ENCODE measurements at regions not wholly inside any gene's neighbourhood (a gene's known extent, or its start where the extent isn't known, plus 50 kb on each side); places are given as distances from the start of the nearest gene placed in this dataset.
A peak's percentile ranks its signal among the peaks of the same experiment; 100 is the strongest.
"Not testable (repeated sequence)": the region's sequence is repeated elsewhere in the genome, so short reads cannot be mapped to it uniquely, and the experiment has no call there.

- not testable (repeated sequence) for H4K20me1 ChIP-seq (ENCODE audit: insufficient read depth, low read length); H3K4me1 ChIP-seq (ENCODE audit: insufficient read depth, low read length); H3K27ac ChIP-seq (ENCODE audit: low read depth, low read length); H3K9ac ChIP-seq (ENCODE audit: low read length); H3K9me3 ChIP-seq (ENCODE audit: insufficient read depth, low read depth, low read length); H3K36me3 Mint-ChIP-seq (ENCODE audit: low read depth, unreplicated experiment); H3K27me3 Mint-ChIP-seq (ENCODE audit: low read depth, unreplicated experiment); DNase-seq (ENCODE audit: low read depth); H3K27ac Mint-ChIP-seq (ENCODE audit: unreplicated experiment); H3K9me3 Mint-ChIP-seq (ENCODE audit: unreplicated experiment); H3K4me3 ChIP-seq (ENCODE audit: insufficient read depth, low read depth, low read length); H3K4me3 Mint-ChIP-seq (ENCODE audit: unreplicated experiment); FAIRE-seq; H3K4me2 ChIP-seq (ENCODE audit: low read length); H3K79me2 ChIP-seq (ENCODE audit: insufficient read depth, low read length); H2AFZ ChIP-seq (ENCODE audit: low read depth, low read length); H3K4me1 Mint-ChIP-seq (ENCODE audit: low read depth, unreplicated experiment); H3K27me3 ChIP-seq (ENCODE audit: insufficient read depth, low read length); H3K36me3 ChIP-seq (ENCODE audit: insufficient read depth, low read length)
Observed at GRCh38 chr15:30470601-30471365, 56.7 kb upstream of the GOLGA8R start.

GRCh38 chr15:30471366-30471749 lies 57.3 kb upstream of the GOLGA8R start:
- DNase-seq (ENCODE audit: low read depth); H2AFZ ChIP-seq (ENCODE audit: low read depth, low read length); H3K9me3 Mint-ChIP-seq (ENCODE audit: unreplicated experiment); H3K36me3 ChIP-seq (ENCODE audit: insufficient read depth, low read length); H3K4me3 ChIP-seq (ENCODE audit: insufficient read depth, low read depth, low read length); H3K27me3 ChIP-seq (ENCODE audit: insufficient read depth, low read length); H3K36me3 Mint-ChIP-seq (ENCODE audit: low read depth, unreplicated experiment); H3K4me3 Mint-ChIP-seq (ENCODE audit: unreplicated experiment); H3K4me1 Mint-ChIP-seq (ENCODE audit: low read depth, unreplicated experiment); H3K9me3 ChIP-seq (ENCODE audit: insufficient read depth, low read depth, low read length); H3K4me2 ChIP-seq (ENCODE audit: low read length); H3K4me1 ChIP-seq (ENCODE audit: insufficient read depth, low read length); H3K79me2 ChIP-seq (ENCODE audit: insufficient read depth, low read length); H3K27me3 Mint-ChIP-seq (ENCODE audit: low read depth, unreplicated experiment); H4K20me1 ChIP-seq (ENCODE audit: insufficient read depth, low read length); FAIRE-seq; H3K27ac Mint-ChIP-seq (ENCODE audit: unreplicated experiment); H3K9ac ChIP-seq (ENCODE audit: low read length); H3K27ac ChIP-seq (ENCODE audit: low read depth, low read length): not testable (repeated sequence)

- H3K9me3 ChIP-seq (ENCODE audit: insufficient read depth, low read depth, low read length); H3K36me3 Mint-ChIP-seq (ENCODE audit: low read depth, unreplicated experiment); H3K27me3 ChIP-seq (ENCODE audit: insufficient read depth, low read length); H3K4me3 ChIP-seq (ENCODE audit: insufficient read depth, low read depth, low read length); H3K36me3 ChIP-seq (ENCODE audit: insufficient read depth, low read length); H4K20me1 ChIP-seq (ENCODE audit: insufficient read depth, low read length); FAIRE-seq; H3K4me3 Mint-ChIP-seq (ENCODE audit: unreplicated experiment); H3K4me1 ChIP-seq (ENCODE audit: insufficient read depth, low read length); H3K27ac Mint-ChIP-seq (ENCODE audit: unreplicated experiment); H3K27ac ChIP-seq (ENCODE audit: low read depth, low read length); H3K4me2 ChIP-seq (ENCODE audit: low read length); H3K9me3 Mint-ChIP-seq (ENCODE audit: unreplicated experiment); H3K79me2 ChIP-seq (ENCODE audit: insufficient read depth, low read length); DNase-seq (ENCODE audit: low read depth); H3K4me1 Mint-ChIP-seq (ENCODE audit: low read depth, unreplicated experiment); H2AFZ ChIP-seq (ENCODE audit: low read depth, low read length); H3K9ac ChIP-seq (ENCODE audit: low read length); H3K27me3 Mint-ChIP-seq (ENCODE audit: low read depth, unreplicated experiment): not testable (repeated sequence)
Observed at GRCh38 chr15:30471817-30472551, 57.9 kb upstream of the GOLGA8R start.

GRCh38 chr15:30484887-30485286 lies 67.0 kb upstream of the GOLGA8Q start:
- not testable (repeated sequence) for H3K36me3 Mint-ChIP-seq (ENCODE audit: low read depth, unreplicated experiment); H3K9me3 ChIP-seq (ENCODE audit: insufficient read depth, low read depth, low read length); H3K79me2 ChIP-seq (ENCODE audit: insufficient read depth, low read length); H3K4me1 Mint-ChIP-seq (ENCODE audit: low read depth, unreplicated experiment); H3K4me1 ChIP-seq (ENCODE audit: insufficient read depth, low read length); H3K9me3 Mint-ChIP-seq (ENCODE audit: unreplicated experiment); H2AFZ ChIP-seq (ENCODE audit: low read depth, low read length); H3K27ac ChIP-seq (ENCODE audit: low read depth, low read length); H3K4me3 Mint-ChIP-seq (ENCODE audit: unreplicated experiment); H3K27me3 ChIP-seq (ENCODE audit: insufficient read depth, low read length); H3K36me3 ChIP-seq (ENCODE audit: insufficient read depth, low read length); H4K20me1 ChIP-seq (ENCODE audit: insufficient read depth, low read length); H3K27me3 Mint-ChIP-seq (ENCODE audit: low read depth, unreplicated experiment); H3K4me3 ChIP-seq (ENCODE audit: insufficient read depth, low read depth, low read length); H3K4me2 ChIP-seq (ENCODE audit: low read length); H3K9ac ChIP-seq (ENCODE audit: low read length); FAIRE-seq
- peak overlapping the region; percentile 66 for H3K27ac Mint-ChIP-seq (ENCODE audit: unreplicated experiment)
- DNase-seq (ENCODE audit: low read depth), result peak; percentile 1

- not testable (repeated sequence) for H3K4me1 Mint-ChIP-seq (ENCODE audit: low read depth, unreplicated experiment); H3K27ac ChIP-seq (ENCODE audit: low read depth, low read length); H3K9me3 Mint-ChIP-seq (ENCODE audit: unreplicated experiment); H3K9me3 ChIP-seq (ENCODE audit: insufficient read depth, low read depth, low read length); H3K4me3 ChIP-seq (ENCODE audit: insufficient read depth, low read depth, low read length); H3K79me2 ChIP-seq (ENCODE audit: insufficient read depth, low read length); H3K36me3 Mint-ChIP-seq (ENCODE audit: low read depth, unreplicated experiment); H3K9ac ChIP-seq (ENCODE audit: low read length); H3K4me3 Mint-ChIP-seq (ENCODE audit: unreplicated experiment); FAIRE-seq; H3K27me3 ChIP-seq (ENCODE audit: insufficient read depth, low read length); H3K36me3 ChIP-seq (ENCODE audit: insufficient read depth, low read length); H4K20me1 ChIP-seq (ENCODE audit: insufficient read depth, low read length); DNase-seq (ENCODE audit: low read depth); H3K4me2 ChIP-seq (ENCODE audit: low read length); H3K4me1 ChIP-seq (ENCODE audit: insufficient read depth, low read length); H3K27ac Mint-ChIP-seq (ENCODE audit: unreplicated experiment); H2AFZ ChIP-seq (ENCODE audit: low read depth, low read length); H3K27me3 Mint-ChIP-seq (ENCODE audit: low read depth, unreplicated experiment)
Observed at GRCh38 chr15:30489237-30489636, 62.6 kb upstream of the GOLGA8Q start.

- H3K4me1 Mint-ChIP-seq (ENCODE audit: low read depth, unreplicated experiment); FAIRE-seq; H3K27me3 Mint-ChIP-seq (ENCODE audit: low read depth, unreplicated experiment); H3K9me3 Mint-ChIP-seq (ENCODE audit: unreplicated experiment); H4K20me1 ChIP-seq (ENCODE audit: insufficient read depth, low read length); H3K79me2 ChIP-seq (ENCODE audit: insufficient read depth, low read length); H3K9me3 ChIP-seq (ENCODE audit: insufficient read depth, low read depth, low read length); H3K4me1 ChIP-seq (ENCODE audit: insufficient read depth, low read length); H3K9ac ChIP-seq (ENCODE audit: low read length); H3K27me3 ChIP-seq (ENCODE audit: insufficient read depth, low read length); H3K4me2 ChIP-seq (ENCODE audit: low read length); H3K4me3 ChIP-seq (ENCODE audit: insufficient read depth, low read depth, low read length); H3K27ac Mint-ChIP-seq (ENCODE audit: unreplicated experiment); H3K36me3 ChIP-seq (ENCODE audit: insufficient read depth, low read length); DNase-seq (ENCODE audit: low read depth); H2AFZ ChIP-seq (ENCODE audit: low read depth, low read length); H3K4me3 Mint-ChIP-seq (ENCODE audit: unreplicated experiment); H3K27ac ChIP-seq (ENCODE audit: low read depth, low read length); H3K36me3 Mint-ChIP-seq (ENCODE audit: low read depth, unreplicated experiment): not testable (repeated sequence)
Observed at GRCh38 chr15:30490334-30490733, 61.5 kb upstream of the GOLGA8Q start.
